ENCODE measurements at regions not wholly inside any gene's neighbourhood (a gene's known extent, or its start where the extent isn't known, plus 50 kb on each side); places are given as distances from the start of the nearest gene placed in this dataset.

DNA sequence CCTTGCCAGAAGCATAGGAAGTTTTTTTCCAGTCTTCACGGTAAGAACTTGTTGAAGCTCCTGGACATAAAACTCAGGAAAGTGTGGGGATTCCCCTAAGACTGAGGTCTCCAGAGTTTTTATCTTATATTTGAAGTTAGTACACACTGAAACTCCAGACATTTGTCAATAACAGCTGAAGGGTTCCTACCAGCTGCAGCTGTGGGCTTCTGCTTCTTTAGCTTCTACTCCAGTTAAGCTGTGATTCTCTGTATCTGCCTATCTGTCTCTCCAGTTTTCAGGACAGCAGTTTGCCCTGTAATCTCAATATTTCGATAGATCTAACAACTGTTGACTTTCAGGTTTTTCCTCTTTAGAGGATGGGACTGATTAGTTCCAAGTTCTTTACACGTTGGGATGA, 966.0 kb upstream of the SEMA6D start:
- H2BK12ac ChIP-seq (ENCODE audit: low read depth, low read length): no peak overlapping the region
- CTCF ChIA-PET (ENCODE audit: partially characterized antibody): interaction anchor here (1.1 kb wide), 1 partner anchor 8 kb away, joined by 4 read pairs; no protein-coding TSS in a partner anchor

More for the DNA sequence above, 966.0 kb upstream of the SEMA6D start:
- no peak overlapping the region for H2BK15ac ChIP-seq (ENCODE audit: low read length)
- no peak overlapping the region for H2AFZ ChIP-seq (ENCODE audit: low read length)
- 90% methylated on average over 3 of the region's 3 CpGs; no CpG with 5 or more reads in 1 of the 2 experiments for WGBS, 2 experiments (ENCODE audit: extremely low coverage in 1 of 2, insufficient coverage in 1 of 2, insufficient read length in 1 of 2, insufficient replicate concordance in 2 of 2, low coverage in 1 of 2, low lambda C conversion rate in 2 of 2, missing lambda C conversion rate in 1 of 2)
- H3K23ac ChIP-seq (ENCODE audit: insufficient read length): no peak overlapping the region
- H3K79me2 ChIP-seq (ENCODE audit: control insufficient read depth in 1 of 2, insufficient read depth in 2 of 2, low read length in 2 of 2): no peaks in the 10 kb centered on the region
- no peaks in the 10 kb centered on the region for H3K4me1 ChIP-seq (replicated peaks in 1 of 4; ENCODE audit: control insufficient read depth in 3 of 4, insufficient read depth in 4 of 4, low read length in 3 of 4)
- peaks cover 9 to 13% of the 10 kb centered on the region in 2 experiments; a peak in 3 of 4 replicates for H3K9me3 ChIP-seq (ENCODE audit: insufficient read depth in 2 of 2, low read depth in 1 of 2, low read length in 1 of 2)
- no peak overlapping the region for H2BK20ac ChIP-seq (ENCODE audit: low read length)
- POLR2A ChIA-PET (ENCODE audit: partially characterized antibody): no interaction called here
- no peak overlapping the region for H3K18ac ChIP-seq (ENCODE audit: extremely low read depth, low read length)
- no peaks in the 10 kb centered on the region; a peak in 1 of 8 replicates for H3K36me3 ChIP-seq (ENCODE audit: control insufficient read depth in 2 of 4, insufficient read depth in 4 of 4, low read length in 3 of 4)
- H3K14ac ChIP-seq (ENCODE audit: insufficient read length): no peak overlapping the region
- no peak overlapping the region for H4K91ac ChIP-seq (replicated peaks; ENCODE audit: insufficient read length, low read length)
- H4K20me1 ChIP-seq (replicated peaks in 1 of 2; ENCODE audit: control insufficient read depth in 1 of 2, insufficient read depth in 2 of 2, low read length in 2 of 2): no peaks in the 10 kb centered on the region
- H2AK5ac ChIP-seq (ENCODE audit: low read depth, low read length): no peak overlapping the region
- H3K79me1 ChIP-seq (ENCODE audit: low read depth, low read length): no peaks in the 10 kb centered on the region
- H3K9ac ChIP-seq (replicated peaks in 1 of 4; ENCODE audit: extremely low read depth in 1 of 4, low read depth in 3 of 4, low read length in 3 of 4): no peak overlapping the region
- H2BK120ac ChIP-seq (replicated peaks; ENCODE audit: low read depth, low read length): no peak overlapping the region
- H2BK5ac ChIP-seq (ENCODE audit: low read depth, low read length): no peak overlapping the region
- no peak overlapping the region for H3K4ac ChIP-seq (replicated peaks; ENCODE audit: insufficient read length, low read depth, low read length)
- no peak overlapping the region for H3K27ac ChIP-seq (ENCODE audit: low read depth, low read length)
- no peak overlapping the region for H4K8ac ChIP-seq (ENCODE audit: extremely low read depth, insufficient read depth, low read length)
- DNase-seq (ENCODE audit: low read depth in 1 of 2, low spot score in 2 of 2) (no peak), FAIRE-seq (no peak)
- no peak overlapping the region for H3K4me2 ChIP-seq (ENCODE audit: insufficient read depth in 1 of 2, low read depth in 2 of 2, low read length in 2 of 2)
- H3K23me2 ChIP-seq (ENCODE audit: low read depth, low read length): no peaks in the 10 kb centered on the region
- H3K27me3 ChIP-seq (replicated peaks in 1 of 4; ENCODE audit: control insufficient read depth in 3 of 4, extremely low read depth in 1 of 4, insufficient read depth in 3 of 4, low read length in 3 of 4): no peaks in the 10 kb centered on the region
- H4K5ac ChIP-seq (ENCODE audit: insufficient read length, low read depth, low read length): no peak overlapping the region
- H3K56ac ChIP-seq (replicated peaks; ENCODE audit: insufficient read length, low read depth, low read length): no peak overlapping the region
- no peak overlapping the region for H3K4me3 ChIP-seq (ENCODE audit: extremely low read depth in 1 of 4, insufficient read depth in 2 of 4, low read depth in 3 of 4, low read length in 4 of 4)
- TF ChIP-seq TCF12 (IDR thresholded peaks at IDR 0.05; ENCODE audit: low read depth, low read length) (no peak), GTF2F1 (IDR thresholded peaks at IDR 0.05; ENCODE audit: borderline replicate concordance, low read depth, low read length) (no peak), ASH2L (IDR thresholded peaks at IDR 0.05; ENCODE audit: low read length) (no peak), SP4 (IDR thresholded peaks at IDR 0.05; ENCODE audit: low read length) (no peak), CHD1 (IDR thresholded peaks at IDR 0.05; ENCODE audit: low read depth, low read length) (no peak), TAF7 (optimal IDR thresholded peaks at IDR 0.05; ENCODE audit: borderline replicate concordance, low read depth, low read length) (no peak), CTBP2 (IDR thresholded peaks at IDR 0.05; ENCODE audit: borderline replicate concordance, insufficient read depth, insufficient read length, low read length) (no peak), SIN3A (conservative IDR thresholded peaks at IDR 0.05 in 1 of 2, IDR thresholded peaks at IDR 0.05 in 1 of 2; ENCODE audit: low read depth in 1 of 2, low read length in 2 of 2) (no peak), PHF8 (conservative IDR thresholded peaks at IDR 0.05; ENCODE audit: low read depth, low read length) (no peak), KDM1A (IDR thresholded peaks at IDR 0.05; ENCODE audit: borderline replicate concordance, low read length) (no peak), EZH2 (IDR thresholded peaks at IDR 0.05; ENCODE audit: low read depth, low read length, severe bottlenecking) (no peak)
- TF ChIP-seq, protein P1, sequence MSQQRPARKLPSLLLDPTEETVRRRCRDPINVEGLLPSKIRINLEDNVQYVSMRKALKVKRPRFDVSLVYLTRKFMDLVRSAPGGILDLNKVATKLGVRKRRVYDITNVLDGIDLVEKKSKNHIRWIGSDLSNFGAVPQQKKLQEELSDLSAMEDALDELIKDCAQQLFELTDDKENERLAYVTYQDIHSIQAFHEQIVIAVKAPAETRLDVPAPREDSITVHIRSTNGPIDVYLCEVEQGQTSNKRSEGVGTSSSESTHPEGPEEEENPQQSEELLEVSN (IDR thresholded peaks at IDR 0.05): no peak

Measured in H1 (cell line).